Activated T-cell treated with anti-CD3 and anti-CD28 coated beads, Interleukin-2, amount 50 U/mL, for 48 hours (primary cell): ENCODE measurements at regions not wholly inside any gene's neighbourhood (a gene's known extent, or its start where the extent isn't known, plus 50 kb on each side); places are given as distances from the start of the nearest gene placed in this dataset.
"Not testable (repeated sequence)": the region's sequence is repeated elsewhere in the genome, so short reads cannot be mapped to it uniquely, and the experiment has no call there.

Experiments
- DNase-seq, 2 experiments: peaks; one replicate each; pipeline ENCODE4 v3.0.0-alpha.2; 2020

DNA sequence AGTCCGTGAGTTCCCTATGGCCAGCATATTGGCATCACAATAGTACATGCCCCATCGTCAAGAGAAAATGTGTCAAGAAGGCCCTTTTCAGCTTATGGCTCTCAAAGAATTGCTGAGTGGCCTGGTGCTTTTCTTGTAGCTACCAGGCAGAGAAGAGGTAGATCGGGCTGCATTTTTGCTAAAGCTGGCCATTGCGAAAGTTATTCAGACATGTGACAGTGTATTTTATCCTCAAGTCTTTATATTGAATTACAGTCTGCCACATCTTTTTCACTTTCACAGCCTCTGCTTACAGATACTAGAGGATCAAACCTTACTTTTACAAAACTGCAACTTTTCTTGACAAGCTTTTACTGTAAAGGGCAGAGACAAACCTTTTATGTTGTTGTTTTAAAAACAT lies 261.5 kb upstream of the IGFBP7 start:
- DNase-seq = no peak

- no peak for DNase-seq
Measured at GRCh38 chr4:57370691-57371090, 260.5 kb upstream of the IGFBP7 start.

DNA sequence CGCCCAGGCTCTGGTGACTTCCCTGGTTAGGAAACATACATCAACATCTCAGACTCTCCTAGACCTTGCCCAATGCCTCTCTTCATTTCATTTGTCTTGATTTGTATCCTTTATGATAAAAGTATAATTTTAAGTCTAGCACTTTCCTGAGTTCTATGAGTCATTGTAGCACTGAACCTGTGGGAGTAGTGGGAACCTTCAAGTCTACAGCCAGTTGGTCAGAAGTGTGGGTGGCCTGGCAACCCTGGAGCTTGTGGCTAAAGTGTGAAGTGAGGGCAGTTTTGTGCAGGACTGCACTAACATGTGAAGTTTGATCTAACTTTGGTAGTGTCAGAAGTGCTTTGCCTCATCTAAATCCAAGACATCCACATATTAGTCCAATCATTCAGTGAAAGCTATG lies 259.3 kb upstream of the IGFBP7 start:
- DNase-seq = no peak

DNA sequence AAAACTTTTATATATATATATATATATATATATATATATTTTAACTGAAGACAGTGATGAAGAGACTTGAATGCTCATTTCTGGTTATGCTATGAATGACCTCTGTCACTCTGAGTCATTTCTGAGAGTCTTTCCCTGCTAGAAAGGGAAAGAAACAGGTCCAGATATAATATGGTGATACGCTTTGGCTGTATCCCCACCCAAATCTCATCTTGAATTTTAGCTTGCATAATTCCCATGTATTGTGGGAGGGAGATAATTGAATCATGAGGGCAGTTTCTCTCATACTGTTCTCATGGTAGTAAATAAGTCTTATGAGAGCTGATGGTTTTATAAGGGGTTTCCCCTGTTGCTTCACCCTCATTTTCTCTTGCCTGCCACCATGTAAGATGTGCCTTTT lies 254.1 kb upstream of the IGFBP7 start:
- DNase-seq = no peak

GRCh38 chr4:57363346-57363745 lies 253.2 kb upstream of the IGFBP7 start:
- no peak for DNase-seq

DNA sequence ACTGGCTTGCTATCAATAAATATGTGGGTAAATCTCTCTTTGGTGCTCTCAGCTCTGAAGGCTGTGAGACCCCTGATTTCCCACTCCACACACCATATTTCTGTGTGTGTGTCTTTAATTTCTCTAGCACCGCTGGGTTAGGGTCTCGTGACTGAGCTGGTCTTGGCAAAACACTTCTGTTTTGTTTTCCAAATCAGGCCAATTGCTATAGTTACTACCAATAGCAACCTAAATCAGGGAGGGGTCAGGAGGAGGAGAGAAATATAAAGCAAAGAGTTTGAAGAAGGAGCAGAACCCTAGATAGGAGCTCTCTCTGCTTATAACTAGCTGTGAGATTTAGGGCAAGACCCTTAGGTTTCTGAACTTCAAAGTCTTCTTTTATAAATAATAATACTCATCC lies 250.5 kb upstream of the IGFBP7 start:
- DNase-seq = no peak

DNA sequence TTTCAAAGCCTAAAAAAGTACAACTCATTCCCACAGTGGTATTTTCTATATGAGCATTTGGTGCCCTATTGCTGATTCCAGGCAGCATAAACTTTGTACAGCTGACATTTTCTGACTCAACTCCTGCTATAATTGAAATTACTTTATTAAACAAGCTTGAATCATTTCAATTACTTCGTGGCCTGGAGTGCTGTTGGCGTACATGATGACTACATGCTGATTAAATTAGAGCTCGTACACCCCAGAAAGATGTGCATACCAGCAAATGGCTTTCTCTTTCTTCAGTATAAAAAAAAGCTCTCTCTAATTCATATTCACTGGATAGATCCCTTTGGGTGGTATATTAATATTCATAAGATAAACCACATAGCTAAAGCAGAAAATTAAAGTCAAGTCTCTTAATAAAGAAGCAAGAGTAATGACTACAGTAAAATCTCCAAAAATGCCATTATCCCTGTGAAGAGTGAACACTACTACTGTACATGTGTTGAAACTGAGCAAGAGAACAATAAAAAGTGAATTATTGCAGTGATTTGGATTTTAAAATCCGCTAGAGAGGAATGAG lies 245.0 kb upstream of the IGFBP7 start:
- DNase-seq = no peak

GRCh38 chr4:57351731-57352130 lies 241.5 kb upstream of the IGFBP7 start:
- DNase-seq = no peak

GRCh38 chr4:57344296-57344695 lies 234.1 kb upstream of the IGFBP7 start:
- DNase-seq = no peak

DNA sequence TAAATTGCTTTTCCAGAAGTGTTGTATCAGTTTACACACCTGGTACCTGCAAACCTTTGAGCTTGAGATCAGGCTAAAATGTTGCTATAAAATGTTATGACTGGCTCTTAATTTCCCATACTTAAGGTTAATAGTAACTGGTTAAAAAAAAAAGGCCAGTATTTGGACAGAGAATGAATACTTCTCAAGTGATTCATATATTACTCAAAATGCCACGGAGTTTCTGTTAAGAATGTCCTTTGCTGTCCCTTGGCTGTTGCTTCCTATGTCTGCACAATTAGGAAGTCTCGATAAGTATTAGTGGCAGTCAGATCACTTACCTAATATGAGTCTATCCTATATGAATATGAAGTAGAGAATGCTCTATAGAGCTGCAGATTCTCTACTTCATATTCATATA lies 232.2 kb upstream of the IGFBP7 start:
- DNase-seq = no peak

- DNase-seq = not testable (repeated sequence)
Measured at GRCh38 chr4:57338861-57339260, 228.7 kb upstream of the IGFBP7 start.

- DNase-seq = no peak
Measured at GRCh38 chr4:57333684-57334083, 223.5 kb upstream of the IGFBP7 start.

DNA sequence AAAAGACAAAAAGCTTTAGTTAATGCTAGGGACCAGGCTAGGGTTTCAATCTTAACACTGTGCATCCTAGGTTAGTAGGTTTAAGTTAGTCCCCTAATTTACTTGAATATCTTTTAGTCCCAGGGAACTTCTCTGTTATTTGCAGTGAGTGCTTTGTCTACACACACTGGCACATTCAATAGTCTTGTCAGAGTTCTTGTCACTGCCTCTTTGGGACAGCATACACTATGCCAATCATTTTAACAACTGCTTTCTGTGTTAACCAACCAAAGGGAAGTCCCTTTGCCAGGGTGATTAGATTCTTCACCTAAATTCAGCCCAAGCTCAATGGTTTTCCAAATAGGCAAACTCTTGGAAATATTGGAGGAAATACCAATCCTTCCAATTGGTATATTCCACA lies 221.8 kb upstream of the IGFBP7 start:
- DNase-seq = no peak

DNA sequence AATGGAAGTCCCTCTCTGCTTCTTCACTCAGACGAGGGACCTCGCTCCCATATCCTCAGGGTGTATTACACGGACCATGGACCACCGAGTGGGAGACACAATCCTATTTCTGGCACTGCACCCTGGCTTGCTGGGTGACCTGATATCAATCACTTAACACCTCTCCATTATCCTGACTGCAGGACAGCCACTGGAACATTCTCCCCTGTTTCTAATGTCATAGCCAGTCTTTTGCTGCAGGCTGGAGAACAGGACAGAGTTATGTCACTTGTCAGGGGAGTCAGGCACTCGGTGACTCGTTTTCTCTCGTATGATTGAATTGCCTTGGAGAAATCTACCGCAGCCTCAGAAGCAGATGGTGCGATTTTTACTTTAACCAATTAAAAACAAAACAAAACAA lies 219.1 kb upstream of the IGFBP7 start:
- DNase-seq = no peak

GRCh38 chr4:57324673-57325307 lies 214.6 kb upstream of the IGFBP7 start:
- DNase-seq = no peak

GRCh38 chr4:57320849-57321248 lies 210.7 kb upstream of the IGFBP7 start:
- no peak for DNase-seq

- DNase-seq = no peak
Measured at GRCh38 chr4:57320217-57320616, 210.0 kb upstream of the IGFBP7 start.

DNA sequence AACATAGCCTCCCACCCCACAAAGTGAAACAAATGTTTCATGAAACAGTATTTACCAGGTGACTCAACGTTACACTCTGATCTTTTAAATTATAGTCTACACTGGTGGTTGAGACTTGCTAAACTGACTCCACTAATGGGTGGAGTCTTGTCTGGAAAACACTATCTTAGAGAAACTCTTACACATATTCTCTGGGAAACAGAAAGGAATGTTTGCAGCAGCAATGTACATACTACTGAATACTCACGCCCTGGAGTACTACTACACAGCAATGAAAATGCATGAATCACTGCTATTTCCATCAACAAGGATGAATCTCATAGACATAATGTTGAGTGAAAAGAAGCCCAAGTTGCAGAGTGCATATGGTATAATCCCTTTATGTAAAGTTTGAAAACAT lies 208.5 kb upstream of the IGFBP7 start:
- DNase-seq = no peak

DNA sequence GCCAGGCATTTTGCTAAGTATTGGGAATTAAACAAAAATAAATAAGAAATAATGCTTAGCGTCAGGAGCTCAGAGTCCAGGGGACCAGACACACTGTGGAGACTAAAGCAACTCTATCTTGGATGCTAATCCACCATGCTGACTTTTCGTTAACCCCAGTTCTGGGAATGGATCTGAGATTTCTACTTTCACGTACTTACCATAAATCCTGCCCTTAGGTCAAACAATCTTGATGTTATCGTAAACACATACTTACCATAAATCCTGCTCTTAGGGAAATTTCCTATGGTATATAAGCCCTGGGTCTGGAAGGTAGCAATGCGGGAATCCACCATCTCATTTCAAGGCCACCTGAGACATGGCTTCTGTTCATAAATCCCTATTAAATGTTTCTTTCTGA lies 204.5 kb upstream of the IGFBP7 start:
- no peak for DNase-seq

- DNase-seq = no peak
Measured at GRCh38 chr4:57312296-57312695, 202.1 kb upstream of the IGFBP7 start.

DNA sequence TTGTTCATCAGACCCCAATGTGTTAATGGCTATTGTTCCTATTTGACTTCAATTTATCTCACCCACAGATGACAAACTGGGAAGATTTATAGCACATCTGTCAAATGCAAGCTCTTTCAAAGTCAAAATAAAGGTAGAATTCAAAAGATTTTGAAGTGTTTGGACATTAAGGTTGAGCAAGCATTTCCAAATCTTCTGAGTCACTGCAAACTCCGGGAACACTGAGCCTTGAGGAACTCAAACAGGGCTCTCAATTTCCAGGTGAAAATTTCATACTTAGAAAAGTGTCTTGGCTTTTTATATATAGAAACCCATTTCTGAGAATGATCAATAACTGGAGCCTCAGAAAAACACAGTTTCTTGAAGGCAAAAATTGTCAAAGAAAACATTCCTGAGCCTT lies 199.5 kb upstream of the IGFBP7 start:
- DNase-seq = no peak

- no peak for DNase-seq
Measured at GRCh38 chr4:57308301-57308700, 198.1 kb upstream of the IGFBP7 start.

DNA sequence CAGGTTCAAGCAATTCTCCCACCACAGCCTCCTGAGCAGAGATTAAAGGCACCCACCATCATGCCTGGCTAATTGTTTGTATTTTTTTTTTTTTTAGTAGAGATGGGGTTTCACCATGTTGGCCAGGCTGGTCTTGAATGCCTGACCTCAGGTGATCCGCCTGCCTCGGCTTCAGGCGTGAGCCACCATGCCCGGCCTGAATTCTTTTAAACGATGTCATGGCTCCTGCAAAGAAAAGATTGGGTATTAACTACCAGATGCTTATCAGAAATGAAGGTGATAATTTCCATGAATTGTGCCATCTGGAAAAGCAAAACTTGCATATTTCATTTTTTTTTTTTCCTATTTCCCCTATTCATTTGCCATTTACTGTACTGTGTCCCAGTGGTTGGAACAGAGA lies 195.7 kb upstream of the IGFBP7 start:
- no peak for DNase-seq

GRCh38 chr4:57303012-57303751 lies 193.0 kb upstream of the IGFBP7 start:
- DNase-seq = no peak

DNA sequence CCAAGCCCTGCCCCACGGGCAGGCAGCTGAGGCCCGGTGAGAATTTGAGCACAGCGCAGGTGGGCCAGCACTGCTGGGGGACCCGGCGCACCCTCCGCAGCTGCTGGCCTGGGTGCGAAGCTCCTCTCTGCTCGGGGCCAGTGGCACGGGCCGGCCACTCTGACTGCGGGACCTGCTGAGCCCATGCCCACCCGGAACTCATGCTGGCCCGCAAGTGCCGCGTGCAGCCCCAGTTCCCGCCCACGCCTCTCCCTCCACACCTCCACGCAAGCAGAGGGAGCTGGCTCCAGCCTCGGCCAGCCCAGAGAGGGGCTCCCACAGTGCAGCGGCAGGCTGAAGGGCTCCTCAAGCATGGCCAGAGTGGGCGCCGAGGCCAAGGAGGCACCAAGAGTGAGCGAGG lies 190.1 kb upstream of the IGFBP7 start:
- DNase-seq = not testable (repeated sequence)
